Caco-2 (cell line): ENCODE measurements at regions not wholly inside any gene's neighbourhood (a gene's known extent, or its start where the extent isn't known, plus 50 kb on each side); places are given as distances from the start of the nearest gene placed in this dataset.

Experiments
- BruUV-seq: library from RNA; stranded (reverse); fragments of 400-500 nt; replicated peaks from 2 replicates; lab custom pipeline; 2021; lab: Mats Ljungman, UMichigan
- CTCF ChIA-PET: fragments of 300-600 bp; sonication (Branson Sonifier 250); formaldehyde crosslinking; loops from one replicate; lab custom pipeline; 2022; ENCODE audit warnings: antibody characterized with exemption; lab: Charles Lee
- POLR2A ChIA-PET: fragments of 300-600 bp; sonication (Branson Sonifier 250); formaldehyde crosslinking; loops from one replicate; lab custom pipeline; 2022; ENCODE audit warnings: antibody characterized with exemption; lab: Charles Lee
- DNase-seq, 2 experiments: peaks; one replicate each; pipeline versions ENCODE4 v3.0.0 to v3.0.0-alpha.2; 2020 to 2022
- H3K27me3 ChIP-seq: replicated peaks from 2 replicates; pipeline ENCODE4 v1.6.0; 2011; ENCODE audit warnings: low read length; ENCODE audit not compliant: control insufficient read depth, insufficient read depth
- H3K36me3 ChIP-seq: 2 replicates; pipeline ENCODE4 v1.5.1; 2011; ENCODE audit warnings: low read length; ENCODE audit not compliant: control insufficient read depth, insufficient read depth
- H3K4me1 ChIP-seq: fragments of 250-450 bp; sonication (Bioruptor Pico); 2 replicates; pipeline ENCODE4 v1.5.1; 2020; ENCODE audit warnings: mild to moderate bottlenecking
- H3K4me3 ChIP-seq: 2 replicates; pipeline ENCODE4 v1.5.1; 2011; ENCODE audit warnings: low read depth, mild to moderate bottlenecking, control low read depth, low read length
- H3K9me3 ChIP-seq: fragments of 250-450 bp; sonication (Bioruptor Pico); 2 replicates; pipeline ENCODE4 v1.5.1; 2020; ENCODE audit warnings: mild to moderate bottlenecking, moderate library complexity
- H3K27ac Mint-ChIP-seq: one replicate; pipeline ENCODE4 v1.8.0; 2022; ENCODE audit warnings: mixed read lengths; ENCODE audit not compliant: unreplicated experiment
- H3K27me3 Mint-ChIP-seq: one replicate; pipeline ENCODE4 v1.8.0; 2022; ENCODE audit warnings: mixed read lengths; ENCODE audit not compliant: insufficient read depth, unreplicated experiment
- H3K36me3 Mint-ChIP-seq: one replicate; pipeline ENCODE4 v1.8.0; 2022; ENCODE audit warnings: mild to moderate bottlenecking, mixed read lengths; ENCODE audit not compliant: insufficient read depth, unreplicated experiment
- H3K4me1 Mint-ChIP-seq: one replicate; pipeline ENCODE4 v1.8.0; 2022; ENCODE audit warnings: low read depth, mixed read lengths; ENCODE audit not compliant: unreplicated experiment
- H3K4me3 Mint-ChIP-seq: one replicate; pipeline ENCODE4 v1.8.0; 2022; ENCODE audit warnings: mild to moderate bottlenecking, moderate library complexity, mixed read lengths; ENCODE audit not compliant: unreplicated experiment
- H3K9me3 Mint-ChIP-seq: one replicate; pipeline ENCODE4 v1.8.0; 2022; ENCODE audit warnings: mixed read lengths; ENCODE audit not compliant: unreplicated experiment
- CTCF ChIP-seq, 2 experiments: fragments of 200-600 bp in 1 of 2; IDR thresholded peaks; 1 replicate in 1 of 2; 2 replicates in 1 of 2; pipeline versions ENCODE4 v1.5.1 to v1.8.0; 2011 to 2022; ENCODE audit warnings: antibody characterized with exemption in 1 of 2, control low read depth in 1 of 2, inconsistent platforms in 1 of 2, low read depth in 1 of 2, low read length in 1 of 2, mild to moderate bottlenecking in 1 of 2, moderate library complexity in 1 of 2; ENCODE audit not compliant: insufficient read depth in 1 of 2, severe bottlenecking in 1 of 2, unreplicated experiment in 1 of 2
- intact Hi-C: fragments of 100-400 bp; cut with micrococcal nuclease; formaldehyde crosslinking; loops from one replicate; pipeline ENCODE4 v1.10.0; 2022; ENCODE audit not compliant: unreplicated experiment

- no TSS peak for BruUV-seq
- H3K27me3 Mint-ChIP-seq, result no peaks in the 10 kb centered on the region
- TF ChIP-seq CTCF (IDR thresholded peaks at IDR 0.05; ENCODE audit: insufficient read depth in 1 of 2, low read depth in 1 of 2, low read length in 1 of 2, severe bottlenecking in 1 of 2, unreplicated experiment in 1 of 2), result no peak
- POLR2A ChIA-PET, result no interaction called here
- H3K9me3 Mint-ChIP-seq, result no peaks in the 10 kb centered on the region
- DNase-seq, result no peak
- CTCF ChIA-PET, result no interaction called here
- no peak overlapping the region for H3K27ac Mint-ChIP-seq
- Histone ChIP-seq H3K9me3 (no peaks in the 10 kb centered on the region; the same call in 1 of the 2 replicates), H3K4me3 (no peak overlapping the region), H3K27me3 (no peaks in the 10 kb centered on the region), H3K4me1 (no peaks in the 10 kb centered on the region), H3K36me3 (no peaks in the 10 kb centered on the region)
- intact Hi-C loops, result no loop called here
- no peaks in the 10 kb centered on the region for H3K36me3 Mint-ChIP-seq
- H3K4me1 Mint-ChIP-seq, result no peaks in the 10 kb centered on the region
- H3K4me3 Mint-ChIP-seq, result no peak overlapping the region
Measured at GRCh38 chr14:28902930-28903329, 136.3 kb downstream of the FOXG1 start.

GRCh38 chr14:28911521-28911920, 144.9 kb downstream of the FOXG1 start:
- no peaks in the 10 kb centered on the region for H3K27me3 Mint-ChIP-seq
- CTCF ChIA-PET, result no interaction called here
- TF ChIP-seq CTCF (IDR thresholded peaks at IDR 0.05; ENCODE audit: insufficient read depth in 1 of 2, low read depth in 1 of 2, low read length in 1 of 2, severe bottlenecking in 1 of 2, unreplicated experiment in 1 of 2), result no peak
- no peaks in the 10 kb centered on the region for H3K27me3 ChIP-seq
- no peak overlapping the region for H3K4me3 ChIP-seq
- H3K36me3 Mint-ChIP-seq, result no peaks in the 10 kb centered on the region
- no TSS peak for BruUV-seq
- no peaks in the 10 kb centered on the region for H3K4me1 Mint-ChIP-seq
- H3K4me3 Mint-ChIP-seq, result no peak overlapping the region
- peaks cover 9% of the 10 kb centered on the region for H3K9me3 Mint-ChIP-seq
- intact Hi-C loops, result no loop called here
- no peaks in the 10 kb centered on the region; the same call in 1 of the 2 replicates for H3K9me3 ChIP-seq
- POLR2A ChIA-PET, result no interaction called here
- H3K27ac Mint-ChIP-seq, result no peak overlapping the region
- no peaks in the 10 kb centered on the region for H3K36me3 ChIP-seq
- no peaks in the 10 kb centered on the region for H3K4me1 ChIP-seq
- DNase-seq, result no peak

- Histone ChIP-seq H3K9me3 (no peaks in the 10 kb centered on the region), H3K4me3 (no peak overlapping the region), H3K4me1 (no peaks in the 10 kb centered on the region), H3K36me3 (no peaks in the 10 kb centered on the region), H3K27me3 (no peaks in the 10 kb centered on the region)
- no peak for DNase-seq
- BruUV-seq, result no TSS peak
- Mint-ChIP-seq H3K4me1 (no peaks in the 10 kb centered on the region), H3K9me3 (peaks cover 9% of the 10 kb centered on the region), H3K36me3 (no peaks in the 10 kb centered on the region), H3K27me3 (peaks cover 3% of the 10 kb centered on the region), H3K4me3 (no peak overlapping the region), H3K27ac (no peak overlapping the region)
- ChIA-PET POLR2A (no interaction called here), CTCF (no interaction called here)
- intact Hi-C loops, result no loop called here
- TF ChIP-seq CTCF (IDR thresholded peaks at IDR 0.05; ENCODE audit: insufficient read depth in 1 of 2, low read depth in 1 of 2, low read length in 1 of 2, severe bottlenecking in 1 of 2, unreplicated experiment in 1 of 2), result no peak
Measured at GRCh38 chr14:28913056-28913455, 146.5 kb downstream of the FOXG1 start.
